ENCODE measurements at regions not wholly inside any gene's neighbourhood (a gene's known extent, or its start where the extent isn't known, plus 50 kb on each side); places are given as distances from the start of the nearest gene placed in this dataset.

- no peak overlapping the region for H4K8ac ChIP-seq (ENCODE audit: low read depth in 2 of 2, low read length in 2 of 2)
- no peak overlapping the region for H3K9ac ChIP-seq (ENCODE audit: low read depth, low read length)
- H3K4me2 ChIP-seq (ENCODE audit: low read depth, low read length): no peak overlapping the region
- no peak overlapping the region for H2BK15ac ChIP-seq (ENCODE audit: low read depth, low read length)
- dilution Hi-C loops (cut with HindIII; ENCODE audit: low sequenced_read_pairs, unreplicated experiment): no loop called here
- no peak overlapping the region for H3K4ac ChIP-seq (ENCODE audit: low read depth, low read length)
- 43% methylated on average over 1 of the region's 5 CpGs; no CpG with 5 or more reads in 1 of the 2 experiments for WGBS, 2 experiments (ENCODE audit: extremely low coverage in 2 of 2, insufficient read length in 1 of 2)
- peak overlapping the region; percentile 67 for H2AFZ ChIP-seq (replicated peaks; ENCODE audit: low read length, poor library complexity)
- no peaks in the 10 kb centered on the region; the same call in 1 of the 2 replicates for H3K9me1 ChIP-seq (ENCODE audit: insufficient read depth, low read length)
- no peak overlapping the region for H3K18ac ChIP-seq (ENCODE audit: low read depth, low read length)
- no peaks in the 10 kb centered on the region for H4K20me1 ChIP-seq (ENCODE audit: insufficient read depth, low read length)
- H4K91ac ChIP-seq (ENCODE audit: insufficient read depth, low read depth, low read length): no peak overlapping the region
- ChIA-PET POLR2A (ENCODE audit: unreplicated experiment) (no interaction called here), CTCF (no interaction called here)
- no peak overlapping the region for H3K27ac ChIP-seq (ENCODE audit: insufficient read depth, low read length)
- DNase-seq: no peak
- H3K4me3 ChIP-seq (ENCODE audit: insufficient read depth, low read depth, low read length): no peak overlapping the region
- intact Hi-C loops (cut with micrococcal nuclease): no loop called here
- in situ Hi-C loops (cut with MboI; ENCODE audit: low sequenced_read_pairs): no loop called here
- no peak overlapping the region for H2AK5ac ChIP-seq (ENCODE audit: low read depth, low read length)
- H3K9me3 ChIP-seq (ENCODE audit: control insufficient read depth, insufficient read depth, low read length): no peaks in the 10 kb centered on the region
- no peaks in the 10 kb centered on the region for H3K4me1 ChIP-seq (ENCODE audit: control insufficient read depth, insufficient read depth, low read length)
- TF ChIP-seq SMC3 (IDR thresholded peaks at IDR 0.05; ENCODE audit: low read depth, low read length) (no peak), ELK1 (IDR thresholded peaks at IDR 0.05; ENCODE audit: borderline replicate concordance, low read depth, low read length) (no peak), RAD21 (IDR thresholded peaks at IDR 0.05; ENCODE audit: low read length) (no peak), RFX5 (IDR thresholded peaks at IDR 0.05; ENCODE audit: low read depth, low read length) (no peak), POLR2A (IDR thresholded peaks at IDR 0.05; ENCODE audit: low read depth, low read length) (no peak), RCOR1 (IDR thresholded peaks at IDR 0.05; ENCODE audit: insufficient replicate concordance, low read length) (no peak), CEBPB (IDR thresholded peaks at IDR 0.05; ENCODE audit: low read depth, low read length) (no peak), MAFK (IDR thresholded peaks at IDR 0.05; ENCODE audit: low read depth, low read length) (no peak), BHLHE40 (IDR thresholded peaks at IDR 0.05; ENCODE audit: low read depth, low read length) (no peak), FOS (IDR thresholded peaks at IDR 0.05; ENCODE audit: low read depth, low read length) (no peak)
- ATAC-seq (ENCODE audit: low read depth): no peak
- no peak overlapping the region for H3K56ac ChIP-seq (ENCODE audit: extremely low read depth, insufficient read depth, low read length)
- no peak overlapping the region for H3K14ac ChIP-seq (replicated peaks; ENCODE audit: low read depth, low read length)
- H3K27me3 ChIP-seq (ENCODE audit: control insufficient read depth, insufficient read depth, low read length): no peaks in the 10 kb centered on the region
- H2AK9ac ChIP-seq (replicated peaks; ENCODE audit: low read depth, low read length, poor library complexity): peak overlapping the region; percentile 19
- no peak overlapping the region for H4K5ac ChIP-seq (ENCODE audit: low read depth, low read length)
- H2BK20ac ChIP-seq (ENCODE audit: low read depth, low read length): no peak overlapping the region
- H2BK120ac ChIP-seq (ENCODE audit: low read depth, low read length): no peak overlapping the region
- no peaks in the 10 kb centered on the region for H3K79me1 ChIP-seq (ENCODE audit: low read depth in 1 of 2, low read length in 2 of 2)
- H3K36me3 ChIP-seq (ENCODE audit: control insufficient read depth, insufficient read depth, low read length): no peaks in the 10 kb centered on the region
- BruUV-seq (replicated peaks): no TSS peak
- H2BK5ac ChIP-seq (ENCODE audit: low read depth, low read length, poor library complexity, severe bottlenecking): no peak overlapping the region
- H3K23ac ChIP-seq (ENCODE audit: low read depth, low read length): no peak overlapping the region
These were observed 60.4 kb upstream of the CHD2 start for GRCh38 chr15:92839696-92840095.
